Activated T-helper 2 cell treated with anti-CD3 and anti-CD28 coated beads, Interferon-gamma antibody, Interleukin-2, Interleukin-4, amounts not matched to agents 10 μg/mL and 5 μg/mL and 100 μg/mL, durations not matched to agents 14 hours and 24 hours and 36 hours (primary cell): ENCODE measurements at regions not wholly inside any gene's neighbourhood (a gene's known extent, or its start where the extent isn't known, plus 50 kb on each side); places are given as distances from the start of the nearest gene placed in this dataset.

Experiments used
- DNase-seq: peaks from one replicate; pipeline ENCODE4 v3.0.0; 2021; ENCODE audit warnings: low spot score
- H3K27ac Mint-ChIP-seq: one replicate; pipeline ENCODE4 v1.8.0; 2021; ENCODE audit warnings: mixed read lengths
- H3K27me3 Mint-ChIP-seq: one replicate; pipeline ENCODE4 v1.8.0; 2021; ENCODE audit warnings: low read depth, mixed read lengths
- H3K36me3 Mint-ChIP-seq: one replicate; pipeline ENCODE4 v1.8.0; 2021; ENCODE audit warnings: low read depth, mixed read lengths
- H3K4me1 Mint-ChIP-seq: one replicate; pipeline ENCODE4 v1.8.0; 2021; ENCODE audit warnings: low read depth, mixed read lengths
- H3K4me3 Mint-ChIP-seq: one replicate; pipeline ENCODE4 v1.8.0; 2021; ENCODE audit warnings: low read depth, mild to moderate bottlenecking, moderate library complexity, mixed read lengths
- H3K9me3 Mint-ChIP-seq: one replicate; pipeline ENCODE4 v1.8.0; 2021; ENCODE audit warnings: mixed read lengths
- intact Hi-C: fragments of 100-400 bp; cut with micrococcal nuclease; formaldehyde crosslinking; loops from one replicate; pipeline ENCODE4 v1.15.1; 2023

GRCh38 chr10:47206449-47207280, 93.3 kb upstream of the GDF10 start:
- H3K4me3 Mint-ChIP-seq, result peak overlapping the region; percentile 1
- H3K36me3 Mint-ChIP-seq, result peaks cover 9% of the 10 kb centered on the region
- H3K27me3 Mint-ChIP-seq, result no peaks in the 10 kb centered on the region
- intact Hi-C loops, result loop anchor here (5.0 kb wide), 2 partner anchors 39 to 51 kb away; no protein-coding TSS in a partner anchor
- H3K27ac Mint-ChIP-seq, result peak overlapping the region; percentile 75
- H3K9me3 Mint-ChIP-seq, result peaks cover 18% of the 10 kb centered on the region
- DNase-seq, result no peak
- peaks cover 38% of the 10 kb centered on the region for H3K4me1 Mint-ChIP-seq

DNA sequence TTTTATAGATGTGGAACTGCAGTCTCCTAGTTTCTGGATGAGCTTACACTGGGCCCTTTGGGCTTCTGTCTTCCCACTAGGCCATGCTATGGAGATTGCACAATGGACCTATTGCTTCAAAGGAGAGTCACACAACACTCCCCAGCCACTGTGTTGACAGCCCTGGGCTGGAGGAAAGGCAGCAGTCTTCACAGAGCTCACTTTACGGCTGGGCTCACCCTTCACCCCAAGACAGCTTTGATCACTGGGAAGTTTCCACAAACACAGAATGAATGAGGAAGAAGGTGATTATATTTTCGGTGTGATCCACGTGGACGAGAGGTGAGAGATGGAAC, 92.7 kb upstream of the GDF10 start:
- Mint-ChIP-seq H3K9me3 (peaks cover 18% of the 10 kb centered on the region), H3K4me3 (peak overlapping the region; percentile 1), H3K36me3 (peaks cover 9% of the 10 kb centered on the region), H3K27me3 (no peaks in the 10 kb centered on the region), H3K4me1 (peaks cover 38% of the 10 kb centered on the region), H3K27ac (peak overlapping the region; percentile 75)
- intact Hi-C loops, result loop anchor here (5.0 kb wide), 2 partner anchors 40 to 50 kb away; no protein-coding TSS in a partner anchor
- DNase-seq, result no peak

DNA sequence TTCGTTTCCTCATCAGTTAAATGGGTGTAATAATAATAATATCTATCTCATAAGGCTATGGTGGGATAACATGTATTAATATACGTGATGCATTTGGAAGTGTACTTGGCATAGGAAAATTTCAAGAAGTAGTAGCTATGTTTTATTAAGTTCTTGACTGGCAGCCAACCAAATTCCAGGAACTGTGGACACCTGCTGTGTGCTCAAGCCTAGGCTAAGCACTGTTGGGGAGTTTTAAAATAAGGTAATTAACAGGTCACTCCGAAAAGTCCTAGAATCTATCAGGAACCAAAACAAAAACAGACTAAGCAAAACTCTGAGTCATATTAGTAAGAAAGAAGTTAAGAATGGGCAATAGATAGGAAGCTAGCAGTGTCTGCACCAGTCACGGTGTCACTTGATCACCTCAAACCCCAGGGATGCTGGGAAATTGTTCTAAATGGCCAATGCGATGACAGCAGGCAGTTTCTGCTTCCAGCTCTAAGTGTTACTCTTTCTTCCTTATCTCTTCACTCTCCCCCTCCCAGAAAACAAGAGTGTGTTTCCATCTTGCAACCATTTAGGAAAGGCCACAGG, 92.0 kb upstream of the GDF10 start:
- peaks cover 9% of the 10 kb centered on the region for H3K36me3 Mint-ChIP-seq
- peaks cover 23% of the 10 kb centered on the region for H3K9me3 Mint-ChIP-seq
- no peak overlapping the region for H3K27ac Mint-ChIP-seq
- H3K4me1 Mint-ChIP-seq, result peaks cover 38% of the 10 kb centered on the region
- no peak for DNase-seq
- H3K27me3 Mint-ChIP-seq, result no peaks in the 10 kb centered on the region
- intact Hi-C loops, result loop anchor here (1.0 to 5.0 kb wide), 3 partner anchors 9 to 49 kb away; no protein-coding TSS in a partner anchor
- no peak overlapping the region for H3K4me3 Mint-ChIP-seq

GRCh38 chr10:47209466-47209865, 90.5 kb upstream of the GDF10 start:
- H3K27ac Mint-ChIP-seq, result no peak overlapping the region
- peaks cover 20% of the 10 kb centered on the region for H3K9me3 Mint-ChIP-seq
- no peak for DNase-seq
- peaks cover 6% of the 10 kb centered on the region for H3K36me3 Mint-ChIP-seq
- intact Hi-C loops, result loop anchor here (5.0 kb wide), 2 partner anchors 42 to 48 kb away; no protein-coding TSS in a partner anchor
- no peaks in the 10 kb centered on the region for H3K27me3 Mint-ChIP-seq
- H3K4me1 Mint-ChIP-seq, result peaks cover 38% of the 10 kb centered on the region
- H3K4me3 Mint-ChIP-seq, result no peak overlapping the region

- intact Hi-C loops, result no loop called here
Observed at GRCh38 chr10:47214520-47214919, 85.5 kb upstream of the GDF10 start.

GRCh38 chr10:47217113-47217512, 82.9 kb upstream of the GDF10 start:
- intact Hi-C loops, result loop anchor here (1.0 kb wide), 1 partner anchor 9 kb away; no protein-coding TSS in a partner anchor
- H3K27me3 Mint-ChIP-seq, result no peaks in the 10 kb centered on the region
- H3K27ac Mint-ChIP-seq, result peak overlapping the region; percentile 16
- H3K4me3 Mint-ChIP-seq, result no peak overlapping the region
- peaks cover 17% of the 10 kb centered on the region for H3K4me1 Mint-ChIP-seq
- DNase-seq, result no peak
- H3K36me3 Mint-ChIP-seq, result no peaks in the 10 kb centered on the region
- peaks cover 11% of the 10 kb centered on the region for H3K9me3 Mint-ChIP-seq

More at GRCh38 chr10:47214520-47214919, 85.5 kb upstream of the GDF10 start:
- Mint-ChIP-seq H3K36me3 (peaks cover 6% of the 10 kb centered on the region), H3K9me3 (peaks cover 20% of the 10 kb centered on the region), H3K4me3 (no peak overlapping the region), H3K27me3 (no peaks in the 10 kb centered on the region), H3K4me1 (peaks cover 23% of the 10 kb centered on the region), H3K27ac (no peak overlapping the region)
- DNase-seq, result no peak

GRCh38 chr10:47218803-47219202, 81.2 kb upstream of the GDF10 start:
- Mint-ChIP-seq H3K36me3 (no peaks in the 10 kb centered on the region), H3K27me3 (peaks cover 2% of the 10 kb centered on the region), H3K4me1 (peaks cover 17% of the 10 kb centered on the region), H3K27ac (no peak overlapping the region), H3K4me3 (no peak overlapping the region), H3K9me3 (no peaks in the 10 kb centered on the region)
- no peak for DNase-seq
- intact Hi-C loops, result no loop called here

- DNase-seq, result no peak
- intact Hi-C loops, result loop anchor here (2.0 kb wide), 1 partner anchor 18 kb away; no protein-coding TSS in a partner anchor
- Mint-ChIP-seq H3K36me3 (no peaks in the 10 kb centered on the region), H3K27me3 (peaks cover 2% of the 10 kb centered on the region), H3K4me1 (peaks cover 5% of the 10 kb centered on the region), H3K9me3 (no peaks in the 10 kb centered on the region), H3K27ac (no peak overlapping the region), H3K4me3 (no peak overlapping the region)
Observed at GRCh38 chr10:47222461-47222860, 77.5 kb upstream of the GDF10 start.

GRCh38 chr10:47223236-47223635, 76.8 kb upstream of the GDF10 start:
- Mint-ChIP-seq H3K4me1 (no peaks in the 10 kb centered on the region), H3K36me3 (no peaks in the 10 kb centered on the region), H3K4me3 (no peak overlapping the region), H3K27ac (no peak overlapping the region), H3K27me3 (peaks cover 2% of the 10 kb centered on the region), H3K9me3 (no peaks in the 10 kb centered on the region)
- intact Hi-C loops, result loop anchor here (2.0 kb wide), 1 partner anchor 18 kb away; no protein-coding TSS in a partner anchor
- DNase-seq, result no peak

DNA sequence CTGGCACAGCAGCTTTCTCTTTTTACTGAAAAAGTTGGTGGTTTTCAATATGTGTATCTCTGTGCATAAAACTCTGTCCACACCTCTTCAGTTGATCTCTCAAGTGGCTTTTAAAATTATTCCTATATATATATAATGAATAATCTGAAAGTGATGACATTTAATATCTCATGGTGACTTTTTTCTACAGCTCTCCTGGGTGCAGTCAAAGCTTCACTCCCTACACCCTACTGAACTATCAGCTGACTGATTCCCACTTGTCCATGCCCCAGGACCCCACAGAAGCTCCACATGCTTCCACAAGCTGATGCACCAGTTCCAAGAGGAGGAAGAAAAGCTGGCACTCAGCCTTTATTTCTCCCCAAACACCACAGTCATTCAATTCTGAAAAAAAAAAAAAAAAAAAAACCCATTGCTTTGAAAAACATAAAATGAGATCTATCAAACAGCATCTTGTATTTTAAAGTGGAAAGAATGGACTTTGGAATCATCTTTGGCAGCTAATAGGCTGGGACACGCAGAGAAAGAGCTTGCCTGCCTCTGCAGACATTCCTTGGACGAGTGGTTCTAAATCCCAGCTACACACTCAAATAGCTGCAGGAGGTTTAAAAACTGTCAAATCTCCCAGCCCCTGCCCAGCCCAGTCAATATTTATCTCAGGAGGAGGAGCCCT, 75.3 kb upstream of the GDF10 start:
- intact Hi-C loops, result no loop called here
- H3K9me3 Mint-ChIP-seq, result peaks cover 5% of the 10 kb centered on the region

DNA sequence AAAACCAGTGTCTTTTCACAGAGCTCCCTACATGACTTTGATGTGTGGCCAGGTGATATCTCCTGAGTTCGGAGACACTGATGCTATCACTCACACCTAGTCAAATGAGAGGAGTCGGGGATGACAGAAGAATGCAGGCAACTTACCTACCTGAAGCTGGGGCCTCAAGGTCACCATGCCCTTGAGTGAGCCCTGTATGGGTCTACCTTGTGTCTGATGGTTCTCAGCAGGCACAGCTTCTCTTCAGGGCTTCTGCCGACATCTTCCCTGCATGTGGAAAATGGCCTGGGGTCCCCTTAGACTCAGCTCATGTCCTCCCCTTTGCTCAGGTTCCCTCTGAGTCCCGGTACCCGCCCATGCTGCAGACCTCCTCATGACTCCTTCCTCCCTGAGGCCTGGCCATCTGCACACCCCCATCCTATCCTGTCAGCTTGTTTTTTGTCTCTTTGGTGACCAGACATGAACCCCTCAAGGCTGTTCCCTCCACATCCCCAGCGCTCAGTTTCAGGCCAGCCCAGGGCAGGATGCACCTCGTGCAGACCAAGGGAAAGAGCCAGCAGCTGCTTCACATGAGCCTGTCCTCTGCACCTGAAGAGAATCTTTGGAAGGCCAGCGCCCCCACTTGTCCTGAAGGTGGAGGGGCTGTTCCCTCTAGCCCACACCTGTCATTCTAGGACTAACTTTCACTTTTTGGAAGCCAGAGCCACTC, 74.6 kb upstream of the GDF10 start:
- Mint-ChIP-seq H3K4me1 (peaks cover 2% of the 10 kb centered on the region), H3K27me3 (peaks cover 2% of the 10 kb centered on the region), H3K9me3 (peaks cover 5% of the 10 kb centered on the region), H3K36me3 (no peaks in the 10 kb centered on the region), H3K4me3 (no peak overlapping the region), H3K27ac (no peak overlapping the region)
- intact Hi-C loops, result no loop called here
- no peak for DNase-seq

More for the DNA sequence above, 75.3 kb upstream of the GDF10 start:
- H3K36me3 Mint-ChIP-seq, result no peaks in the 10 kb centered on the region
- peaks cover 2% of the 10 kb centered on the region for H3K27me3 Mint-ChIP-seq
- H3K27ac Mint-ChIP-seq, result no peak overlapping the region
- DNase-seq, result no peak
- H3K4me3 Mint-ChIP-seq, result no peak overlapping the region
- H3K4me1 Mint-ChIP-seq, result no peaks in the 10 kb centered on the region

GRCh38 chr10:47225928-47226645, 73.9 kb upstream of the GDF10 start:
- Mint-ChIP-seq H3K27me3 (peaks cover 2% of the 10 kb centered on the region), H3K4me3 (no peak overlapping the region), H3K4me1 (peaks cover 7% of the 10 kb centered on the region), H3K36me3 (no peaks in the 10 kb centered on the region), H3K27ac (no peak overlapping the region), H3K9me3 (peaks cover 5% of the 10 kb centered on the region)
- no peak for DNase-seq
- intact Hi-C loops, result no loop called here
